ENCODE measurements at regions not wholly inside any gene's neighbourhood (a gene's known extent, or its start where the extent isn't known, plus 50 kb on each side); places are given as distances from the start of the nearest gene placed in this dataset.

- no peak for DNase-seq (ENCODE audit: low read depth)
Observed at GRCh38 chr4:23337292-23337691, 552.6 kb downstream of the PPARGC1A start.

GRCh38 chr4:23333946-23334878, 555.6 kb downstream of the PPARGC1A start:
- H3K4me3 ChIP-seq (ENCODE audit: low read depth, low read length): no peak overlapping the region
- peak; percentile 49 for DNase-seq (ENCODE audit: low read depth)
- TF ChIP-seq CTCF (conservative IDR thresholded peaks at IDR 0.05; ENCODE audit: low read depth, low read length): no peak

More at GRCh38 chr4:23337292-23337691, 552.6 kb downstream of the PPARGC1A start:
- H3K4me3 ChIP-seq (ENCODE audit: low read depth, low read length): no peak overlapping the region
- TF ChIP-seq CTCF (conservative IDR thresholded peaks at IDR 0.05; ENCODE audit: low read depth, low read length): peak; percentile 17

GRCh38 chr4:23333556-23333945, 556.3 kb downstream of the PPARGC1A start:
- peak; percentile 13 for DNase-seq (ENCODE audit: low read depth)
- TF ChIP-seq CTCF (conservative IDR thresholded peaks at IDR 0.05; ENCODE audit: low read depth, low read length): no peak

GRCh38 chr4:23332313-23332712, 557.5 kb downstream of the PPARGC1A start:
- no peak for DNase-seq (ENCODE audit: low read depth)
- H3K4me3 ChIP-seq (ENCODE audit: low read depth, low read length): no peak overlapping the region
- no peak for TF ChIP-seq CTCF (conservative IDR thresholded peaks at IDR 0.05; ENCODE audit: low read depth, low read length)

More at GRCh38 chr4:23333556-23333945, 556.3 kb downstream of the PPARGC1A start:
- no peak overlapping the region for H3K4me3 ChIP-seq (ENCODE audit: low read depth, low read length)

GRCh38 chr4:23327120-23327519, 562.7 kb downstream of the PPARGC1A start:
- H3K4me3 ChIP-seq (ENCODE audit: low read depth, low read length): no peak overlapping the region
- no peak for TF ChIP-seq CTCF (conservative IDR thresholded peaks at IDR 0.05; ENCODE audit: low read depth, low read length)
- DNase-seq (ENCODE audit: low read depth): no peak

- TF ChIP-seq CTCF (conservative IDR thresholded peaks at IDR 0.05; ENCODE audit: low read depth, low read length): no peak
- H3K4me3 ChIP-seq (ENCODE audit: low read depth, low read length): no peak overlapping the region
- no peak for DNase-seq (ENCODE audit: low read depth)
Observed at GRCh38 chr4:23324021-23324690, 565.7 kb downstream of the PPARGC1A start.
